NOMO-1 (cell line): ENCODE measurements at regions not wholly inside any gene's neighbourhood (a gene's known extent, or its start where the extent isn't known, plus 50 kb on each side); places are given as distances from the start of the nearest gene placed in this dataset.
"Not testable (repeated sequence)": the region's sequence is repeated elsewhere in the genome, so short reads cannot be mapped to it uniquely, and the experiment has no call there.

ENCODE experiments used
- DNase-seq, 2 experiments: peaks; one replicate each; lab custom pipeline; 2025; ENCODE audit not compliant: unreplicated experiment in 2 of 2; lab: John Stamatoyannopoulos, UW

DNA sequence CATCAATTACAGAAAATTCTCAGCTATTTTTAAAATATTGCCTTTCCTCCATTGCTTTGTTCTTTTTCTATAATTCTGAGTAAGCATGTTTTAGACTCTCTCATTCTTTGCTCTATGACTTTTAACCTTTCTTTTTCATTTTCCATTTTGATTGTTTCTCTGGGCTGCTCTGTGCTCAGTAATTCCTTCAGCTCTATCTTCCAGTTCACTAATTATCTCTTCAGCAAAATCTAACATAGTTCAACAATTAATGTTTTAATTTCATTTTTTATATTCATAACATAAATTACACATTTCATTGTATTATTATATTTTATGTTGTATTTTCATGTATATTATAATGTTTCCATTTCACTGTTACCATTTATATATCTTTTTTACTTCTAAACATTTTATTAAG is 198.8 kb upstream of the NOX3 start:
- DNase-seq, result no peak

DNA sequence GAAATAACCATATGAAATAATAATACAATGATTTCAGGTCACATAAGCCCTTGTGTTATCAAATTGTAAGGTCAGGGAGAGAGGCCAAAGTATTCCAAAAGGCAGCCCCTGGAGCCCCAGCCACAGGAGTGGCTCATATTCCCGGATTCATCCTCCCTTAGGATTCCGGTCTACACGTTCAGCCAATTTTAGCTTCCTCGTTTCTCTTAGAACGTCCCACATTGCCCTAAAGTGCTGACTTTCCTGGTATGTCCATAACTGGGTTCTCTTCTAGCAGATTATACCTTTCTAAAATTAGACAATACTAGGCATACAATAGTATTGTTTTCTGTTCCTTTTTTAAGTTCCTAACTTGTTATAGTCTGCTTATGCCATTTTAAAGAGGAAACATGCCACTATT is 192.7 kb upstream of the NOX3 start:
- no peak for DNase-seq

DNA sequence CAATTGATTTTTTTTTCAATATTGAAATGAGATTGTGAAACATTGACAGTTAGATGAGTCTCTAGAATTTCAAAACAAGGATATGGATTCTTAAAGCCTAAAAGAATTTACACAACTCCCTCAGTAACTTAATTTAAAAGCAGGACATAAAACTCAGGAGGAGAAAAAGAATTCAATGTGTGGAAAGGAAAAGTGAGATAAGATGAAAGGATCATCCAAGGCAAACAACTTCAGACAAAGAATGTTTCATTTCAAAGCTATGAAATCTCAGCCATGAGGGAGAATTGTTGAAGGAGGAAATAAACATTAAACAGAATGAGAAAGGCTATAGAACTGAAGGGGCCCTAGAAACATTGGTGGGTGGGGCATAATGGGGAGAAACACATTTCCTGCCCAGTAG is 191.7 kb upstream of the NOX3 start:
- no peak for DNase-seq

GRCh38 chr6:155646443-155646842 is 190.8 kb upstream of the NOX3 start:
- no peak for DNase-seq

DNA sequence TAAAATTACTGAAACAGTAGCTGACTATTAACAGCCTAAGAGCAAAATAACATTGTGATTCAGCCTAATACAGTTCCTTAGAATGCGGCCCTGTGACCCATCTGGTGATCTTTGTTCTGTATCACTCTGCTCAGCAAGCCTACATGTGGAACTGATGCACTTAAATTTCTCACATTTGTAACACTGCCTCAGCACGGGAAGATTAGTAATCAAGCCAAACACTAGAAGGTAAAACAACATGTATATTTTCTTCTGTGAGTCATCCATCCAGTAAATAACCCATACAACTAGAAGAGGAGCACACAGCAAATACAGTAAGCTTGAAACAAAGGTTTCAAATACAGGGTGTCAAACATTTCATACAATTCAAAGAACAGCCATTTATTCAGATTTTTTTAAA is 189.7 kb upstream of the NOX3 start:
- DNase-seq, result no peak

- no peak for DNase-seq
Measured at GRCh38 chr6:155641603-155642002, 186.0 kb upstream of the NOX3 start.

- DNase-seq, result no peak
Measured at GRCh38 chr6:155638200-155638599, 182.6 kb upstream of the NOX3 start.

DNA sequence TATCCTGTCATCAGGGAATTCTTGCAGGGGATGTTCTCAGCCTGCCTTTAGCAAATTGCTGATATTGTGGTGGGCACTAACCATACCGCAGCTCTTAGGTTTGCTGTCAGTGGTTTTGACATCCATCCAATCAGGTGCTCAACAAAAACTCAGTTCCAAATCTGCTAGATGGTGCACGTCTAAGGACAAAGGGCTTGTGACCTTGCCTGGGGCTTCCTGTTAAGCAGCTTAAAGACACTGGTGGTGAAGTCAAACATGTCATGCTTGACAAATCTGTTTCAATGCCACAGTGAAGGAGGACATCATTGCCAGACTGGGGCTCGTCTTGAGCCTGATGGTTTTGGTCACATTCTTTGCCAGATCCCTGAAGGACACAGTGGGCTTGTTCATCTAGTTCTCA is 179.8 kb upstream of the NOX3 start:
- no peak for DNase-seq

GRCh38 chr6:155630085-155630484 is 174.4 kb upstream of the NOX3 start:
- DNase-seq, result no peak

- DNase-seq, result no peak
Measured at GRCh38 chr6:155629652-155630051, 174.0 kb upstream of the NOX3 start.

GRCh38 chr6:155628306-155628705 is 172.7 kb upstream of the NOX3 start:
- DNase-seq, result no peak

GRCh38 chr6:155627722-155628212 is 172.1 kb upstream of the NOX3 start:
- DNase-seq, result not testable (repeated sequence)

DNA sequence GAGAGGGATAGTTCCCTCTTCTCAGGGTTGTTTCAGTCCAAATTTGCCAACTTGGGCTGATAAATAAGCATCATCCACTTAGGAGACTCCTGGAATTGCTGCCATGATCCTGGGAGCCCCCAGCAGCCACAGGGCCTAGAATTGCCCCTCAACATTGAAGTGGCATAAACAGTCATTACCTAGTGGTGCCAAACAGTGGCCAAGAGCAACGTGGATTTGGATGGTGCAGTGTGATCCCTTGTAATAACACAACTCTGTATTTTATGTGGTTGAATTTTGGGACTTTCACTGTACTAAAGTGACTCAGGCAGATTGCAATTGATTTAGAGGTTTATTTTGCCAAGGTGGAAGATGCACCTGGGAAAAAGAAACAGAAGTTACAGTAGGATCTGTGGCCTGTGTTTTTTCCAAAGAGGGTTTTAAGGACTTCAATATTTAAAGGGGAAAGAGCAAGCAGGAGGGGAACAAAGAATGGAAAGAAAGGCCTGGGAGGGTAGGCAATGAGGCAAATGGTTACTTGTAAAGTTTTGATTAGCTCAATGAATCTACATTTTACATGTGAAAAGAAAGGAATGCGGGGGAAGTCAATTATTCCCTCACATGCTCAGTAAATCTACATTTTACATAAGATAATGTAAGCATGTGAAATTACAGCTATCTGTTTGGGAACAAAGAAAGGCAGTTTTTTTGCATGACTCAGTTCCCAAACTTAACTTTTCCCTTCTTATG is 168.0 kb upstream of the NOX3 start:
- DNase-seq, result no peak

GRCh38 chr6:155614606-155615005 is 159.0 kb upstream of the NOX3 start:
- DNase-seq, result no peak

DNA sequence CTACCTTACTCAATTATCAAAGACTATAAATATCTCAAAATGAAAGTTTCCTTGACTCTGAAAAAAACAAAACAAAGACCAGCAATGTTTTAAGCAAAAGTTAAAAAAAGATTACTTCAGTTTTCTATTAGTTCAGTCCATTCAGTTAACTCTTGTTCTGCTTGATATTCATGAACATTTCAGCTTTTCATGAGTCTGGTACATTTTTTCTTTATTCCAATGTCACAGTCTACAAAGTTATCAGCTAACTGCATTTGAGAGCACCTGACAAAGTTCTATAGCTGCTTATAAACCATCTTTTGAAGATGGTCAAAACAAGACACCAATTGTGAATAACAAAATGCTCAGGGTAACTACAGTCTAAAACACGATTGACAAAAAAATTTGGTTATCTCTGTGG is 156.1 kb upstream of the NOX3 start:
- no peak for DNase-seq

DNA sequence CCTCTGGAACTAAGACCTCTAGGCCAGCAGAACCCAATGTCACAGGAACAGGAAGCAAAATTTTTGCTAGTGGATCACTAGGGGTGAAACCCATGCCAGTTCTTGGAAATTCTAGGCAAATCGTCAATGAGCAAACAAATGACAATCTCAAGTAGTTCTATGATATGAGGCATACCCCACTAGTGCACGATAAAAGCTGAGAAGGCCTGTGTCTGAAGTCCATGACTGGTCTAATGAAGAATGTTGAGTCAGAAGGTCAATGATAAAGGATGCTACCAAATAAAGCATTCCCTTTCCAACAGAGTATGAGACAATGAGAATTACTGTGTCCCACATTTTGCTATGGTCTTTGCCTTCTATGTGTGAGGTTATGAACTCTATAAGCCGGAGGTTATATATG is 149.4 kb upstream of the NOX3 start:
- no peak for DNase-seq

DNA sequence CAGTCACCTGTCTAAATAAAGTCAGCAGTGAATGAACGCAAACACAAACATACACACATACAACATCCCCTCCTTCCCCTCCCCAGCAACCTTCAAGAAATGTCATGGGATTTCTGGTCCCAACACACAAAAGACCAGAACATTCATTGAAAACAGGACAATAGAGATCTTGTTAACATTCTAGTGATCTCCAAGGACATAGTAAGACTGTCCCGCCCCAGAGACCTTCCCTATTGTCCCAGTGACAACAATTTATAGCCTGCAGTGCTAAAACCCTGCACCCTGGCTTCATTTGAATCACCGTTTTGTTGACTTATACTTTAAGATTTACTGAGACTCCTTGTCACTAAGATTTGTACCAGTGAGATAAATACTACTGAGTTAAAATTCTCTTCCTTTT is 143.9 kb upstream of the NOX3 start:
- DNase-seq, result no peak

GRCh38 chr6:155599160-155599559 is 143.5 kb upstream of the NOX3 start:
- DNase-seq, result no peak

- DNase-seq, result no peak
Measured at GRCh38 chr6:155595284-155595683, 139.6 kb upstream of the NOX3 start.

DNA sequence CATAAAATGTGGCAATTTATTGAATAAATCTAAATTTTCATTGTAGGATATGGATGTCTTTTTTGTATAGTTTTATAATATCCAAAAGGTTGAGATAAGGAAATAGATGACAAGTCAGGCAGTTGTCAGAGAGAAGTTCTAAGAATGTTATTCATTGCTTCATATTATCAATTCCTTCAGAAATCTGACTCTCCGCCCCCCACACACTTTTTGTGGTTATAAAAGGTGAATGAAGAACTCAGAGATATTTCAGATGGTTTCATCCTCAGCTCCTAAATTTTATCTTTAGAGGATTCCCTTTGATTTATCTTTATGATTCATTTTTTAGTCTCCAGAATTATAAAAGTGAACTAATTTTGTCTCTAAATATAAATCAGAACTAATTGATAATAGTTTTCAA is 136.1 kb upstream of the NOX3 start:
- DNase-seq, result no peak

GRCh38 chr6:155589190-155589589 is 133.6 kb upstream of the NOX3 start:
- DNase-seq, result no peak

DNA sequence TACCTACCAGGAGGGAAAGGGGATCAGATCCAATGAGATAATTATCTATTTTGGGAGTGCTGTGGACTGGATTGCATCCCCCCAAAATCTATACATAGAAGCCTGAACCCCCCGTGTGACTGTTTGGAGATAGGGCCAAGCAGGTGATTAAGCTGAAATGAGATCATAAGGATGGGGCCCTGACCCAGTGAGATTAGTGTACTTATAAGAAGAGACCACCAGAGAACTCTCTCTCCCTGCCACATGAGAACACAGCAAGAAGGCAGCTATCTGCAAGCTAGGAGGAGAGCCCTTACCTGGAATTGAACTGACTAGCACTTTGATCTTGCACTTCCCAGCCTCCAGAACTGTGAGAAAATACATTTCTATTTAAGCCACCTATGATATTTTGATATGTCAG is 132.2 kb upstream of the NOX3 start:
- DNase-seq, result no peak

GRCh38 chr6:155586090-155586489 is 130.5 kb upstream of the NOX3 start:
- DNase-seq, result no peak
